ENCODE measurements at regions not wholly inside any gene's neighbourhood (a gene's known extent, or its start where the extent isn't known, plus 50 kb on each side); places are given as distances from the start of the nearest gene placed in this dataset.

- TF ChIP-seq CTCF (IDR thresholded peaks at IDR 0.05) (no peak), POLR2A (IDR thresholded peaks at IDR 0.05) (no peak)
Measured at GRCh38 chrX:131747173-131747572, 203.3 kb downstream of the OR13H1 start.
